ENCODE measurements at regions not wholly inside any gene's neighbourhood (a gene's known extent, or its start where the extent isn't known, plus 50 kb on each side); places are given as distances from the start of the nearest gene placed in this dataset.

- Histone ChIP-seq H3K27ac (no peak overlapping the region), H3K79me2 (ENCODE audit: insufficient read depth) (no peaks in the 10 kb centered on the region), H3K9me3 (ENCODE audit: low read depth) (no peaks in the 10 kb centered on the region), H3F3A (ENCODE audit: insufficient read depth) (no peaks in the 10 kb centered on the region), H3K4me2 (ENCODE audit: unreplicated experiment) (no peak overlapping the region), H3K4me1 (ENCODE audit: insufficient read depth) (no peaks in the 10 kb centered on the region), H3K9me2 (ENCODE audit: insufficient read depth) (no peaks in the 10 kb centered on the region), H3K9ac (no peak overlapping the region), H3K36me3 (ENCODE audit: low read depth) (no peaks in the 10 kb centered on the region), H3K4me3 (no peak overlapping the region), H4K20me1 (ENCODE audit: insufficient read depth) (no peaks in the 10 kb centered on the region), H2AFZ (no peak overlapping the region), H3K27me3 (replicated peaks; ENCODE audit: insufficient read depth) (peaks cover 7% of the 10 kb centered on the region; the same call in 1 of the 2 replicates)
- 71 to 82% methylated on average over 2 of the region's 2 CpGs for WGBS, 2 experiments (ENCODE audit: low coverage in 1 of 2, low lambda C conversion rate in 2 of 2, missing lambda C conversion rate in 2 of 2)
- no peak for DNase-seq
- TF ChIP-seq EZH2phosphoT487 (IDR thresholded peaks at IDR 0.05; ENCODE audit: insufficient read depth, low read depth) (no peak), EZH2 (IDR thresholded peaks at IDR 0.05; ENCODE audit: insufficient read depth, poor library complexity, severe bottlenecking) (no peak)
- in situ Hi-C loops (cut with MboI), result no loop called here
These were observed 612.3 kb upstream of the FANCL start for GRCh38 chr2:58853420-58853819.

- Histone ChIP-seq H2AFZ (no peak overlapping the region), H3K79me2 (ENCODE audit: insufficient read depth) (no peaks in the 10 kb centered on the region), H3K27me3 (replicated peaks; ENCODE audit: insufficient read depth) (peaks cover 7% of the 10 kb centered on the region; the same call in 1 of the 2 replicates), H3K4me2 (ENCODE audit: unreplicated experiment) (no peak overlapping the region), H4K20me1 (ENCODE audit: insufficient read depth) (no peaks in the 10 kb centered on the region), H3K9me2 (ENCODE audit: insufficient read depth) (no peaks in the 10 kb centered on the region), H3K36me3 (ENCODE audit: low read depth) (no peaks in the 10 kb centered on the region), H3K4me3 (no peak overlapping the region), H3K4me1 (ENCODE audit: insufficient read depth) (no peaks in the 10 kb centered on the region), H3K9me3 (ENCODE audit: low read depth) (no peaks in the 10 kb centered on the region), H3K27ac (no peak overlapping the region), H3K9ac (no peak overlapping the region), H3F3A (ENCODE audit: insufficient read depth) (no peaks in the 10 kb centered on the region)
- no peak for DNase-seq
- in situ Hi-C loops (cut with MboI), result no loop called here
- TF ChIP-seq EZH2phosphoT487 (IDR thresholded peaks at IDR 0.05; ENCODE audit: insufficient read depth, low read depth), result no peak
- TF ChIP-seq EZH2 (IDR thresholded peaks at IDR 0.05; ENCODE audit: insufficient read depth, poor library complexity, severe bottlenecking), result no peak
These were observed 611.8 kb upstream of the FANCL start for GRCh38 chr2:58852905-58853304.

- WGBS, 2 experiments (ENCODE audit: low coverage in 1 of 2, low lambda C conversion rate in 2 of 2, missing lambda C conversion rate in 2 of 2), result 59 to 64% methylated on average over 5 of the region's 5 CpGs
- Histone ChIP-seq H3K9me2 (ENCODE audit: insufficient read depth) (no peaks in the 10 kb centered on the region), H3K4me1 (ENCODE audit: insufficient read depth) (no peaks in the 10 kb centered on the region), H2AFZ (no peak overlapping the region), H3K79me2 (ENCODE audit: insufficient read depth) (no peaks in the 10 kb centered on the region), H3K9me3 (ENCODE audit: low read depth) (no peaks in the 10 kb centered on the region), H3K27ac (no peak overlapping the region), H3K27me3 (replicated peaks; ENCODE audit: insufficient read depth) (peaks cover 7% of the 10 kb centered on the region; the same call in 1 of the 2 replicates), H3K9ac (no peak overlapping the region), H3K36me3 (ENCODE audit: low read depth) (no peaks in the 10 kb centered on the region), H3F3A (ENCODE audit: insufficient read depth) (no peaks in the 10 kb centered on the region), H3K4me3 (no peak overlapping the region), H4K20me1 (ENCODE audit: insufficient read depth) (no peaks in the 10 kb centered on the region), H3K4me2 (ENCODE audit: unreplicated experiment) (no peak overlapping the region)
- TF ChIP-seq EZH2phosphoT487 (IDR thresholded peaks at IDR 0.05; ENCODE audit: insufficient read depth, low read depth) (no peak), EZH2 (IDR thresholded peaks at IDR 0.05; ENCODE audit: insufficient read depth, poor library complexity, severe bottlenecking) (no peak)
- DNase-seq, result no peak
- in situ Hi-C loops (cut with MboI), result no loop called here
These were observed 611.1 kb upstream of the FANCL start for GRCh38 chr2:58852243-58852642.

GRCh38 chr2:58851598-58851997, 610.5 kb upstream of the FANCL start:
- Histone ChIP-seq H3F3A (ENCODE audit: insufficient read depth) (no peaks in the 10 kb centered on the region), H3K9ac (no peak overlapping the region), H3K4me3 (no peak overlapping the region), H3K4me2 (ENCODE audit: unreplicated experiment) (no peak overlapping the region), H4K20me1 (ENCODE audit: insufficient read depth) (no peaks in the 10 kb centered on the region), H3K27ac (no peak overlapping the region), H3K4me1 (ENCODE audit: insufficient read depth) (no peaks in the 10 kb centered on the region), H3K27me3 (replicated peaks; ENCODE audit: insufficient read depth) (peaks cover 9% of the 10 kb centered on the region; the same call in 1 of the 2 replicates), H2AFZ (no peak overlapping the region), H3K36me3 (ENCODE audit: low read depth) (no peaks in the 10 kb centered on the region), H3K9me3 (ENCODE audit: low read depth) (no peaks in the 10 kb centered on the region), H3K9me2 (ENCODE audit: insufficient read depth) (no peaks in the 10 kb centered on the region), H3K79me2 (ENCODE audit: insufficient read depth) (no peaks in the 10 kb centered on the region)
- peak; percentile 11 for DNase-seq
- no peak for TF ChIP-seq EZH2phosphoT487 (IDR thresholded peaks at IDR 0.05; ENCODE audit: insufficient read depth, low read depth)
- TF ChIP-seq EZH2 (IDR thresholded peaks at IDR 0.05; ENCODE audit: insufficient read depth, poor library complexity, severe bottlenecking), result no peak
- in situ Hi-C loops (cut with MboI), result no loop called here
- WGBS, 2 experiments (ENCODE audit: low coverage in 1 of 2, low lambda C conversion rate in 2 of 2, missing lambda C conversion rate in 2 of 2), result 30% methylated on average over 2 of the region's 2 CpGs

GRCh38 chr2:58845011-58845410, 603.9 kb upstream of the FANCL start:
- 54 to 69% methylated on average over 3 of the region's 3 CpGs for WGBS, 2 experiments (ENCODE audit: low coverage in 1 of 2, low lambda C conversion rate in 2 of 2, missing lambda C conversion rate in 2 of 2)
- no peak overlapping the region for H3K4me2 ChIP-seq (ENCODE audit: unreplicated experiment)
- H4K20me1 ChIP-seq (ENCODE audit: insufficient read depth), result no peaks in the 10 kb centered on the region; the same call in 1 of the 2 replicates

More at GRCh38 chr2:58845011-58845410, 603.9 kb upstream of the FANCL start:
- Histone ChIP-seq H3F3A (ENCODE audit: insufficient read depth) (no peaks in the 10 kb centered on the region), H2AFZ (no peak overlapping the region), H3K9me2 (ENCODE audit: insufficient read depth) (no peaks in the 10 kb centered on the region), H3K27me3 (replicated peaks; ENCODE audit: insufficient read depth) (0 out of 2 replicates have a peak, but pooled peaks cover 12% of the 10 kb centered on the region), H3K4me1 (ENCODE audit: insufficient read depth) (no peaks in the 10 kb centered on the region), H3K4me3 (no peak overlapping the region), H3K79me2 (ENCODE audit: insufficient read depth) (no peaks in the 10 kb centered on the region), H3K9ac (no peak overlapping the region), H3K36me3 (ENCODE audit: low read depth) (no peaks in the 10 kb centered on the region), H3K9me3 (ENCODE audit: low read depth) (no peaks in the 10 kb centered on the region), H3K27ac (no peak overlapping the region)
- no peak for DNase-seq
- in situ Hi-C loops (cut with MboI), result no loop called here
- TF ChIP-seq EZH2phosphoT487 (IDR thresholded peaks at IDR 0.05; ENCODE audit: insufficient read depth, low read depth), result no peak
- TF ChIP-seq EZH2 (IDR thresholded peaks at IDR 0.05; ENCODE audit: insufficient read depth, poor library complexity, severe bottlenecking), result no peak

Data from GM23248 (cell line).